GM19372 (cell line): ENCODE measurements at regions not wholly inside any gene's neighbourhood (a gene's known extent, or its start where the extent isn't known, plus 50 kb on each side); places are given as distances from the start of the nearest gene placed in this dataset.
"Not testable (repeated sequence)": the region's sequence is repeated elsewhere in the genome, so short reads cannot be mapped to it uniquely, and the experiment has no call there.

Source experiments
- ATAC-seq: cut with Tn5 transposase; IDR thresholded peaks from one replicate; pipeline ENCODE4 v1.9.1; 2021; ENCODE audit warnings: mild to moderate bottlenecking, low read depth, moderate library complexity; ENCODE audit not compliant: unreplicated experiment

- ATAC-seq, result no peak
Observed at GRCh38 chr5:98227489-98227888, 546.0 kb upstream of the RGMB start.

DNA sequence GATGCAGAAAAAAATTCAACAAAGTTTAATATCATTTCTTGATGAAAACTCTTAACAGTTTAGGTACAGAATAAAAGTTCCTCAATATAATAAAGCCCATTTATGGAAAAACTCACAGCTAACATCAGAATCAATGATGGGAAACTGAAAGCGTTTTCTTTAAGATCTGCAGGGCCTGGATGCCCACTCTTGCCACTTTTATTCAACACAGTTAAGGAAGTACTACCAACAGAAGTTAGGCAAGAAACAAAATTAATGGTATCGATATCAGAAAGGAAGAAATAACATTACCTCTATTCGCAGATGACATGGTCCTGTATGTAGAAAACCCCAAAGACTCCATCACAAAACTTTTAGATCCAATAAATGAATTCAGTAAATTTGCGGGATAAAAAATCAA lies 542.4 kb upstream of the RGMB start:
- no peak for ATAC-seq

DNA sequence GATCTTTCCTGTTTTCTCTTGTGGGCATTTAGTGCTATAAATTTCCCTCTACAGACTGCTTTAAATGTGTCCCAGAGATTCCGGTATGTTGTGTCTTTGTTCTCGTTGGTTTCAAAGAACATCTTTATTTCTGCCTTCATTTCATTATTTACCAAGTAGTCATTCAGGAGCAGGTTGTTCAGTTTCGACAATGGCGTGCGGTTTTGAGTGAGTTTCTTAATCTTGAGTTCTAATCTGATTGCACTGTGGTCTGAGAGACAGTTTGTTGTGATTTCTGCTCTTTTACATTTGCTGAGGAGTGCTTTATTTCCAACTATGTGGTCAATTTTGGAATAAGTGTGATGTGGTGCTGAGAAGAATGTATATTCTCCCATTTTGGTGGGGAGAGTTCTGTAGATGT lies 535.7 kb upstream of the RGMB start:
- not testable (repeated sequence) for ATAC-seq

- ATAC-seq, result no peak
Observed at GRCh38 chr5:98243972-98244371, 529.5 kb upstream of the RGMB start.

DNA sequence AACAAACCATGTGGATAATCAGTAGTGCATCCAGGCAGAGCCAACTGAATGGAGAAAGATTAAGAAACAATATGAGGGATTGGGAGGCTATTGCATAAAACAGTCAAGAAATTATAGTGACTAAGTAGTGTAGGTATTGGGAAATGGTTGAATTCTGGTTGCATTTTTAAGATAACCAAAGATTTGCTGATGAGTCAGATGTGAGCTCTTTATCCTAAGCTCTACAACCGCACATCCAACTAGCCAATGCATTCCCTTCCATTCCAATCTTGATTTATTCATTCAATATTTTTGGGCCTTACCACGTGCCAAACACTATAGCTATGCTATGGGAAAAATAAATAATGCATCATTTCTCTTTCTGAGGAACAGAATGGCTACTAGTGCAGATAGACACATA lies 524.5 kb upstream of the RGMB start:
- no peak for ATAC-seq

DNA sequence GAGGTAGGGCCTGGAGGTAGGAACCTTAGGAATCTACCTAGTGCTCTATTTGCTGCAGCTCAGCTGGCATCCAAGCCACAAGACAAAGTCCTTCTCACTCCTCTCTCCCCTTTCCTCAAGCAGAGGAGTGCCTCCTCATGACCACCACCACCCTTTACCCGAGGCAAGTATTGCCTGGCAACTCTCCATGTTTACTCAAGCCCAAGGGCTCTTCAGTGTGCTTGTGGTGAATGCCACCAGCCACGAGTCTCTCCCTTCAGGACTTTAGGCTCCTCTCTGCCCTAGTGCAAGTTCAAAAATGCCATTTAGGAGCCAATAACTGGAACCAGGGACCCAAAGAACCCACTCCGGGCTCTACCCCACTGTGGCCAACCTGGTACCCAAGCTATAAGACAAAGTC lies 514.5 kb upstream of the RGMB start:
- ATAC-seq, result no peak

DNA sequence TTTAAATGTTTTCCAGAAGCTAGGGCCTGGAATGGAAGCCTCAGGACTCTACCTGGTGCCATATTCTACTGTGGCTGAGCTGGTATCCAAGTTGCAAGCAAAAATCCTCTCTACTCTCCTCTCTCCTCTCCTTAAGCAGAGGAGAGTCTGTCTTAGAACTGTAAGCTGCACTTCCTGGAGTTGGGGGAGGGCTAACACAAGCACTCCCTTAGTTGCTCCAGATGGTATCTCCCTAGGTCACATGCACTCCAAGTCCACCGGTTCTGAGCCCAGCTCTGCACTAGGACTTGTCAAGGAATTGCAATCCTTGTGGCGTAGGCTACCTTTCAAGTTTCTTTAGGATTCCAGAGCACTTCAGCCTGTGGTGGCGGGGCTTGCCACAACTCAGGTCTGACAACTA lies 513.9 kb upstream of the RGMB start:
- no peak for ATAC-seq

- ATAC-seq, result no peak
Observed at GRCh38 chr5:98263084-98263483, 510.4 kb upstream of the RGMB start.

DNA sequence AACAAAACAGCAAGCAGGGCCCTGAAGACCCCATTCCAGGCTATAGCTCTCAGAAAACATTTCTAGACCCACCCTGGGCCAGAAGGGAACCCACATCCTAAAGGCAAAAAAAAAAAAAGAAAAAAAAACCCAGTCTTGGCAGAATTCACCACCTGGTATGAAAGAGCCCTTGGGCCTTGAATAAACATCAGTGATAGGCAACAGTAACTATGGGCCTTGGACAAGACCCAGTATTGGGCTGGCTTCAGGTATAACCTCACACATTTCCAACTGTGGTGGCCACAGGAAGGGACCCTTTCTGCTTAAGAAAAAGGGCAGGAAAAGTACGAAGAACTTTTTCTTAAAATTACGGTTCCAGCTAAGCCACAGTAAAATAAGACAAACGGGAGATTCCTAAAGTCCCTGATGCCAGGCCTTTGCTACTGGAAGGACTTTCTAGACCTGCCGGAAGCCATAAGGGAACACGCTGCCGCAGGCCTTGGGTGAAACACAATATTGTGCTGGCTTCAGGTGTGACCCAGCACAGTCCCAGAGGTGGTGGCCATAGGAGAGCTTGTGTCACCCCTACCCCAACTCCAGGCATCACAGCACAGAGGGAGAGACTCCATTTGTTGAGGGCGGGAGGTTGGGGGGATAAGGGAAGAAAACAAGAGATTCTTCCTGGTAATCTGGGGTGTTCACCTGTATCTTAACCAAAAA lies 505.2 kb upstream of the RGMB start:
- ATAC-seq, result no peak

- ATAC-seq, result no peak
Observed at GRCh38 chr5:98275980-98276379, 497.5 kb upstream of the RGMB start.

- ATAC-seq, result no peak
Observed at GRCh38 chr5:98282521-98282920, 490.9 kb upstream of the RGMB start.

DNA sequence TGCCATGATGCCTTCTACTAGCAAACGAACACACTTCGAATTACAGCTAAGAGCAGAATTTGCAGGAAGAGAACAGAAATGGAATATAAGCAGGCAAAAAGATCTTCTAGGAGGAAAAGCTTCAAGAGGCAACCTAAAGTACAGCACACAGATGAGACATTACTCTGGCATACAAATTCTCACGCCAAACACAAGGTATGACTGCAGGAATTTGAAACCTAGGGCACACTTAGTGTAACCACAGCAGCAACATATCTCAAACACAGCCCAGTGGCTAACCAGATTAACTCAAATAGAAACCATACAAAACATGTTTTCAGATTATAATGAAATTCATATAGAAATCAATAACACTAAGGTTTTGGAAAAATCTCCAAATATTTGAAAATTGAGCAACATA lies 481.0 kb upstream of the RGMB start:
- ATAC-seq, result no peak

DNA sequence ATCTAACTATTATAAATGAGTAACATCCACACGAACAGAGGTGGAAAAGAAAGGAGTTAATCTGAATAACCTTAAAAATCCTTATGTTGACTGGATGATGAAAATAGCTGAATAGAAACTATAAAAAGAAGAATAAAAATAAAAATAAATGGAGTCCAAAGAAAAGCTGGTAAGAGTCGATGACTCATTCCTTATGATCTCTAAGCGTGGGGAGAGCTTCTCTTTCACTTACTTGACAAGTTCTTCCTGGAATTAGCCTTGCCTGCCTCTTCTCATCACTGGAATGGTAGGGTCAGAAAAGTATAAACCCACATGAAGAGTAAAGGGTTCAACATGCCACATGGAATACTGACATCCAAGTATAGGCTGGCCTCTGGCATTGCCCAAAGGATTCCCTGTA lies 477.0 kb upstream of the RGMB start:
- ATAC-seq, result no peak

GRCh38 chr5:98299435-98299834 lies 474.0 kb upstream of the RGMB start:
- ATAC-seq, result no peak

GRCh38 chr5:98301547-98301946 lies 471.9 kb upstream of the RGMB start:
- ATAC-seq, result no peak

DNA sequence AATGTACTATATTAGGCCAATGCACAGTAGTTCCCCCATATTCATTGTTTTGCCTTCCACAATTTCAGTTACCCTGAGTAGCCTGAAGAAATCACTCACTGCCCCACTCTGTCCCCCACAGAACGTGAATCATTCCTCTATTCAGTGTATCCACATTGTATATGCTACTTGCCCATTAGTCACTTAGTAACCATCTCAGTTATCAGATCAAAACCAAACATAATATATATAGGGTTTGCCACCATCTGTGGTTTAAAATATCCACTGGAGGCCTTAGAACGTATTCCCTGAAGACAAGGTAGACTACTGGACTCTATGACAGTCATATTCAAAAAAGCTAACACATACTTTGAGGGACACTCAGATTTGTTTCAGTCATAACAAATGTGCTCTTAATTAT lies 465.7 kb upstream of the RGMB start:
- ATAC-seq, result no peak

DNA sequence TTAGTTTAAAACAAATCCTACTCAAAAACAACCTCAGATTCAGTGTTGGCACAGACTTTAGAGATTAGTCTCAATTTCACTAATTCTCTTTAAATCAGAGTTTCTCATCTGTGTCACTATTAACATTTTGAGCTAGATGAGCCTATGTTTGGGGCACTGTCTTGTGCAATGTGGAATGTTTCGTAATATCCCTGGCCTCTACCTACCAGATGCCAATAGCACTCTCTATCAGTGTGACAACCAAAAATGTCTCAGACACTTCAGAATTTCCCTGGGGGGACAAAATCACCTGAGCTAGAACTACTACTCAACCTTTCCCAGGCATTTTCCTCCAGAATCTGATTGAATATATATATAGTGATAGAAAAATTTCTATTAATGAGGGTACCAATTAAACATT lies 465.2 kb upstream of the RGMB start:
- no peak for ATAC-seq

- no peak for ATAC-seq
Observed at GRCh38 chr5:98308960-98309359, 464.5 kb upstream of the RGMB start.

- peak; percentile 83 for ATAC-seq
Observed at GRCh38 chr5:98309785-98310598, 463.5 kb upstream of the RGMB start.

- no peak for ATAC-seq
Observed at GRCh38 chr5:98314292-98314691, 459.2 kb upstream of the RGMB start.

DNA sequence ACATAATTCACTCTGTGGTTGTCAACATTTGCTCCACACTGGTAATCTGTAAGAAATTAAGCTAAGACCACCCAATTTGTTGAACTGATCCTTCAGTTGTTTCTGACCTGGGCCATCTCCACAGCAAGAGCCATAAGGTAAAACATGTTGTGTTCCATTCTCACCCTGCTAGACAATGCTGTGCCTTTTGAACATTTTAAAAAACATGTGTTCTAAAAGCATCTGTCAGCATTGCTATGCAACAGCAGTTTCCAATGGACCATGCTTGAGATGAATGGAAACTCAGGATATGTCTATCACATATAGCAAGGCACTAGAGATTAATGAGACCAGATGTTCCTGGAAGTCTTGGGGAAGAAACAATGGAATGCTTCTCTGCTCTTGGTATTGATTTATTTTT lies 455.1 kb upstream of the RGMB start:
- ATAC-seq, result no peak
